Skeletal muscle cell (primary cell): ENCODE measurements at regions not wholly inside any gene's neighbourhood (a gene's known extent, or its start where the extent isn't known, plus 50 kb on each side); places are given as distances from the start of the nearest gene placed in this dataset.

Experiments used
- DNase-seq: peaks from one replicate; pipeline ENCODE4 v3.0.0-alpha.2; 2010; ENCODE audit warnings: low read depth
- H3K4me3 ChIP-seq: 2 replicates; pipeline ENCODE4 v1.5.1; 2011; ENCODE audit warnings: low read depth, mild to moderate bottlenecking, control low read depth, low read length, moderate library complexity

DNA sequence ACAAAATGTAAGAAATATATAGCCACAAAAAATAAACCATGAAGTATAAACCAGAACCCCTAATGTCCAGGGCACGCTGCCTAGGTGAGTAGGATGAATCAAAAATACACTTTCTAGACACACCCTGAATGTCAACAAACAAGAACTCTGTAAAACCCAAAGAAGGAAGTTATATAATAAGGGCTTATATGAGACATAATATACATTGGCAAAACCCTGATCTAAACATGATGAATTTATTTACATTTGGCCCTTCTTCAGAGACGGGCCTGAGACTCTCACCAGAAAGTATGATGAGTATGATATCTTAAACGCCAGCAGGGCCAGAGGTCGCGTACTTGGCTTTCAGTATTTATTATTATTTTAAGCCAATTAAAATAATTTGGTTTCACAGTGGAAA lies 125.1 kb upstream of the FST start:
- H3K4me3 ChIP-seq = no peak overlapping the region
- no peak for DNase-seq

DNA sequence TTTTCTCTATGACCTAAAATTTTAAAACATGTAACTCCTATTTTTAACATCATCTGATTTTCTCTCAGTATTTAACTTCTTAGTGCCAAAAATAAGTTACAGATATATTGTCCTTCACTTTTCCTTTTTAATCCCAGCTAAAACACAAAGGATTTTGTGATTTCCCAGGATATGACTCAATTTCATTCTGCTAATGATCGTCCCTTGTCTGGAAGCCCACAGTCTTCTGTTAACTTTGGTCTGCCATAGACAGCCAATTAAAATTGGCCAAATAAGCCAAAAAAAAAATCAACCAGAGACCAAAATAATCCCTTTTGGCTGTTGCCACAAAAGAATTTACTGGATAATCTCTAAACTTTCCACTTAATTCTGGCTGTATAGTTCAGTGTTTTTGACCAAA lies 124.5 kb upstream of the FST start:
- H3K4me3 ChIP-seq = no peak overlapping the region
- DNase-seq = no peak

DNA sequence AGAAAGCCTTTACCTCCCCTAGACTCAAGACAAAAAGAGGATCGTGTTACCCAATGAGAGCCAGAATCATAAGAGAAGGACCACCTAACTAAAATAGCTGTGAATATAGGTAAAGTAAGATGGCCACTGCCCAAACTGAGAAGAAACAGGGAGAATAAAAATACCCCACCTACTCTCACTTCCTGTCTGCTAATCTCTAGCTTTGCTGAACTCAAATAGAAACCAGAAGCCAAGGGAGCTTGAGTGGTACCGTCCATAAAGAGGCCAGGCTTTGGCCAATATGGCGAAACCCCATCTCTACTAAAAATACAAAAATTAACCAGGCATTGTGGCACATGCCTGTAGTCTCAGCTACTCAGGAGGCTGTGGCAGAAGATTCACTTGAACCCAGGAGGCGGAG lies 123.0 kb upstream of the FST start:
- DNase-seq = no peak
- no peak overlapping the region for H3K4me3 ChIP-seq

DNA sequence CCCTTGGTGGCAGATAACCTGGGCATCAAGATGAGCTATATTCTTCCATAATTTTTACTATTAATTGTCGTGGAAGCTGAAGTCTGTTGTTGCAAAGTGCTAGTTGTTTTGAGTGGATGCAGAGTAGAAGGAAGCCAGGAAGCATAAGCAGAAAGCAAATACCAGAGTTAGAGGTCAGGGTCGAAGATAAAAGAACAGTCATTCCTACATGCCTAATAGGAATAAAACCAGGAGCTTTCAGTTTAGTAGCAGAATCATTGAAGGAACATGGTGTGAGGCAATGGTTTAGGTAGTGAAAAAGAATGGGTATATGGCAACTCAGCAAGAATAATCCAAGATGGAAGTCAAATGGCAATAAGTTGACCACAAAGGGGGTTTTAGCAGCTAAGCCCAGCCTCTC lies 121.6 kb upstream of the FST start:
- DNase-seq = no peak
- no peak overlapping the region for H3K4me3 ChIP-seq

DNA sequence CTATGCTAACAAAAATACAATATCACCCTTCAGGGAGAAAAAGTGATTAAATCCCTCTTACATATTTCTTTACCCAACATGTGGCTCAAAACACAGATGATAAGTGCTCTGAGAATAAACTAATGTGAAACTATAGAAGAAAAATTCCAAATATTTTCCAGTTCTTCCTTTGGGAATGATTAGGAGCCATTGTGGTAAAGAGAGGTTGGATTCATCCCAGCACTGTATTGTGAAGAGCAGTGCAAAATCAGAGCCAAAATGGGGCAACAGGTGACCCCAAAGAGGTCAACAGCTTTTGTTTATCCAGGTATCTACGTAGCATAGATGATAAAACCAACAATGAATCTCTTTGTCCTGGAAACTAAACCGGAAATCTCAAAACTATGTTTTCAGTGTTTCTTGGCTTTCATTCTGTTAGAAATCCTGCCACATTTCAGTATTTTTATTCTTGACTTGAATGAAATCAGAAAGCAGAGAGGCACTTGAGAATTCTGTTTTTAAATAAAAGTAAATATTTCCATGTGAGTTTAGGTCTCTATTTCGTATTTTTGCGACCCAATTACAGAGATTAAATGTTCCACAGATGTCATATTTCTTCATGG lies 120.4 kb upstream of the FST start:
- no peak overlapping the region for H3K4me3 ChIP-seq
- no peak for DNase-seq

DNA sequence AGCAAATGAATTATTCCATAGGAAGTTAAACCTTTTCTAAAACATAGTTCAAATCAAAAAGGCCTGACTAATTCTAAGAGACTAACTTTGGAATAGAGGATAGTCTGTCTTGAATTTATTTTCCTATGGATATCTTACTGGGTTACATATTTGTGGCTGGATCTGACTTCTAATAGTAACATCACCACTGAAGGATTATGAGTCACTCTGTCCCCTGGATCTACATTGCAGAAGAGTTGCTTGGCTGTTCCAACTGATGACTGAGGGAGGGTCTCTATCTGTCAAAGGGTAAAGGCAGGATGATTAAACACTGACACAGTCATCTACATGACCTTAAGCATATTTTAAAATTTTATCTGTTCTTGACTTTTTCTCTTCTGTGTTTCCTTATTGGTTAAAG lies 119.6 kb upstream of the FST start:
- no peak overlapping the region for H3K4me3 ChIP-seq

DNA sequence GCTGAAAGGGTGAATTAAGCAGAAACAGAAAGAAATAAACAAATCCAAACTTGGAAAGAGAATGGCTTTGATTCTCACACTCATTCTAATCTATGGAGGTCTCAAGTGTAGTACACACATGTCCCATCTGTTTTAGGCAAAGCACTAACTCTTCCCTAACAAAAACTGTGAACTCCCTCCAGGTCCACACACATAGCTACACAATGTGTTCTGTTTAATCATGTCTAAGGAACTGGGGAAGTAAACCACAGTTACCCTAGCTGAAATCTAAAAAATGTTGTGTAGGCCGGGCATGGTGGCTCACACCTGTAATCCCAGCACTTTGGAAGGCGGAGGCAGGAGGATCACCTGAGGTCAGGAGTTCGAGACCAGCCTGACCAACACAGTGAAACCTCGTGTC lies 118.7 kb upstream of the FST start:
- no peak overlapping the region for H3K4me3 ChIP-seq
- no peak for DNase-seq

More for the DNA sequence above, 119.6 kb upstream of the FST start:
- DNase-seq = peak; percentile 81

DNA sequence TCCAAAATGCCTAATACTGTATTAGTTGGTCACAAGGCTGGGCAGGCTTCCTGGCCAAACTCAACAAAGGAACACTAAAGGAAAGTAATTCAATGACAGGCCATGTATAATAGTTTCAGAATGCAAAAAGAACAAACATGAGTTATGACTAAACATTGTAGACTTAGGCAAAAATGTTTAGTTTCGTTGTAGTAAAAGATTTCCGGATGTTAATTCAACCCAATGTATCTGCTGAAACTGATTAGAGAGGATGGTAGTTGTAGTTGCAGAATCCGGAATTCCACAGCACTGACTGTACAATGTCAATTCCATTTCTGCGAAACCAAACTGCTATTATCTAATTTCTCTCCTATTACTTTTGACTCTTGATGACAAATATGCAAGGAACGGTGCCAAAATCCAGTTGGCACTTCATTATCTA lies 117.9 kb upstream of the FST start:
- H3K4me3 ChIP-seq = no peak overlapping the region
- DNase-seq = peak; percentile 93

DNA sequence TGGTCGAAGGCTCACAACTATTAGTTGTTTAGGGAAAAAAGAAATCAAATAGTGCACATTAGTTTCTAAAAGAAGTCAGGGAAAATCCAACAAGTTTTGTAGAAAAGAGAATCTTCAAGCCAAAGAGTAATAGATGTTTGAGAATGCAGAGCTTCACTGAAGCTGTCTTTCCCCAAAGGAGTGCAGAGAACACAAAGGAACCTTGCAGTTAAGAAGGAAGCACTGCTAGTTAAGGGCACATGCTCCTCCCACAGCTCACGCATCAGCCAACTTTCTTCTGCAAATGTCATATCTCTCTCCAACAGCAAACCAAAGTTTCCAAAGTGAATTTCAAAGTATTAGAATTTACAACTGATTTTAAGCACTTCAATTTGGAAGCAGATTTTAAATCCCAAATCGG lies 116.4 kb upstream of the FST start:
- no peak overlapping the region for H3K4me3 ChIP-seq
- no peak for DNase-seq

DNA sequence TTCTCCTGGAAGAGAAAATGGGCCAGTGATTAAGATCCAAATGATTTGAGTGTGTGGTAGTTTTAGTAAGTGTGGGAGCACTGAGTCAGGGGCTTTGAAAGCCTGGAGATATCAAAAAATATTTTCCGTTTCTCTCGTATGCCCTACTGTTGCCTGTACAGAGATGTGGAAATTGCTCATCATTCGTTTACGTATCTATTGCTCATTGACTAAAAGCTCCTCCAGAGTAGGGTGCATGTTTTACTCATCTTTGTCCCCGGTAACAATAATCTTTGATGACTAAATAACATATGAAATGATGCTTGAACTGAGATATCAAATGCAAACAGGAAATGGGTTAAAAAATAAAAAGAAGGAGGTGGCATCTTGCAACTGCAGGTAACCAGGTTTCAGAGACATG lies 114.2 kb upstream of the FST start:
- no peak for DNase-seq
- H3K4me3 ChIP-seq = no peak overlapping the region

DNA sequence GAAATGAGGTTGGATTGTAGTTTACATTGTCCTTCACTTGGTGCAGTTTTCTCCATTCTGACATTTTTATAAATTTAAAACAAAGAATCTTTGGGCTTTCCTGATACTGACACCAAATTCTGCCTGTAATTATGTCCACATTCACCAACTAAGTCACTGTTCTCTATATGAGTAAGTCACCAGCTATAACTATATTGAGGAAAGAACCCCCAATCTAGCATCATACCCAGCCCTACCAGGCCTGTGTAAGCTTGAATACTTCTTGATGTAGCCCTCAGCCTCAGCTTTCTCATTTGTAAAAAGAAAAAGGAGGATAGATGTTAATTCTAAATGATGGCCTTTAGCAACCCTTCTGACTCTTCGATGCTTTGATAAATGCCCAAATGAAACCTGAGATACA lies 112.7 kb upstream of the FST start:
- H3K4me3 ChIP-seq = no peak overlapping the region
- no peak for DNase-seq

DNA sequence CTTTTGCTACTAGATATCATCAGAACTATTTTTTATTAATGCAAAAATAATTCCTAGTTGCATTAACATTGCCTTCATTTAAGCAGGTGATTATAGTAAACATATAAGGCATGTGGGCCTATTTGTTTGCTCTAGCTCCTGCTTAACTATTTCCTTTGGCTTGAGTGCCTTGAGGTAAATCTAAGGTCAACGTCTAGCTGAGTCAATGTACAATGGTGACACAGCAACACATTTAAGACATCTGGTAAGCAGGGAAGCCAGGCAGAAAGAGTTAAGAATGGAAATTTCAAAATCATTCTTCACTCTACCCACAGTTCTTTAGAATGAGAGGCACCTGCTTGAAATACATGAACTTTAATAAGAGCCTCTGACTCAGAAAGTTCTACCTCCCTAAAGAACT lies 111.9 kb upstream of the FST start:
- H3K4me3 ChIP-seq = no peak overlapping the region
- no peak for DNase-seq

DNA sequence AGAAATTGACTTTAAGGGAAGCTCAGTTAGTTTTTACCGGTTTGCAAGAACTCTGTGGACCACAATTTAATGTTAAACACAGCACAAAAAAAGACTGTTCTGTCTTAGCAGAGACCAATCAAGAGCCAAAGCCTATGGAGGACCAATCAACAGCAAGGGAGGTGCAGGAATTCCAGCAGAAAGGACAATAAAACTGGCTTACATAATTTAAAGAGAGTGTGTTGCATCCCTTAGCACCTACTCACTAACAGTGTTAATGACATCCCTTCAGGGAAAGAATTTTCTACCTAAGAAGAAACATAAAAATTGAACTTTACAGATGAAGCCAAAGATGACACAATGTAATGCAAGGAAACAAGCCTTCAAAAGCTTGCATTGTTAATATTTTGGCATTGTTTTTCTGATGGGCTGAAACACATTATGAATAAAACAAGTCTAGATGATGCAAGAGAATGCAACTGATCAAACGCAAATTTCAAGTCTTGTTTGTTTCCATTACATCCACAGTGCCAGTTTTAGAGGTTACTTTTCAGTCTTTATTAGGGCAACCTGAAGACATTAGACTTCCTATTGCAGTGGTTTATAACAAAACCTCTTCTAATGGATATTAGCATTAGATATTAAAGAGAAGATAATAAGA lies 111.3 kb upstream of the FST start:
- no peak overlapping the region for H3K4me3 ChIP-seq
- DNase-seq = no peak

DNA sequence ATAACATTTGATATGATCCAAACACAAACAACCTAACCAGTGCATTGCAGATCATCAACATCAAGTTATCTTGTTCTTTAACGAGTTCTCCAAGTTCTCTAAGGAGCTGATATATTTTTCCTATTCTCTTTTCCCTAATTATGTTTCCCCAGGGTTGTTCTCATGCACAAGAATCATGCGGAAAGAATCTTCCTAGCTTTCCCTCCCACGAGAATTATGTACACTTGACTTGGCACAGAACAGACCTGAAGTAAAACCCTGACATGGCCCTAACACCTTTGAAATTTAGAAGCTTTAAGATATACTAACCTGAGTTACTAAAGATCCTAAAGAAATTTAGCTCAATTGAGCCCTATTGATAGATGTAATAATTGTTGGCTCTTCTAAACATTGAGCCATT lies 110.7 kb upstream of the FST start:
- H3K4me3 ChIP-seq = no peak overlapping the region
- DNase-seq = no peak

DNA sequence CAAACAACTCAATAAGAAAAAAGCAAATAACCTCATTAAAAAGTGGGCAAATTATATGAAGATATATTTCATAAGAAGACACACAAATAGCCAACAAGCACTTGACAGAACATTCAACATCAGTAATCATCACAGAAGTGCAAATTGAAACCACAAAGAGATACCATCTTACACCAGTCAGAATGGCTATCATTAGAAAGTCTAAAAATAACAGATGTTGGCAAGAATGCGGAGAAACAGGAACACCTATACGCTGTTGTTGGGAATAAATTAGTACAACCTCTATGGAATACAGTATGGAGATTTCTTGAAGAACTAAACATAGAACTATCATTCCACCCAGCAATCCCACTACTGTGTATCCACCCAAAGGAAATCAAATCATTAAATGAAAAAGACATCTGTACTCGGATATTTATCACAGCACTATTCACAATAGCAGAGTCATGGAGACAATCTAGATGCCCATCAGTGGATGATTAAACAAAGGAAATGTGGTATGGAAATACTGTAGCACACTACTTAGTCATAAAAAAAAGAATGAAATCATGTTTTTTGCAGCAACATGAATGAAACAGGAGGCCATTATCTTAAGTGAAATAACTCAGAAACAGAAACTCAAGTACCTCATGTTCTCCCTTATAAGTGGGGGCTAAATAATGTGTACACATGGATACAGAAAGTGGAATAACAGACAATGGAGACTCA lies 106.8 kb upstream of the FST start:
- DNase-seq = no peak
- no peak overlapping the region for H3K4me3 ChIP-seq

DNA sequence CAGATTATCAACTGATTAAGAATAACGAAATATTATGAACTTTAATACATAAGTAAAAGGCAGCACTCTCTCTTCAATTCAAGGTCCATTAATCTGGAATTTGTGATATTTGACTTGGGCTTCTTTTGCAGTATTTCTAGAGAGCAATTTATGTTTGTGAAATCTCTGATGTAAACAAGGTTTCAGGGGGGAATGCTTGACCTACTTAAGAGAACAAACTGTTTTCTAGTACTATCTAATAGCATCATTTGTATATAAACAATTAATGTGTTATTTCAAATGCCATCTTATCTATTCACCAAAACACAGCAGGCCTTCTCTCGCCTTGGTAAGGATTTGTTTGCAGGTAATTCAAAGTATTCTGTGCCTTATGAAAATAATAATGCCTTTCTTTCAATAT lies 103.6 kb upstream of the FST start:
- DNase-seq = no peak
- no peak overlapping the region for H3K4me3 ChIP-seq

DNA sequence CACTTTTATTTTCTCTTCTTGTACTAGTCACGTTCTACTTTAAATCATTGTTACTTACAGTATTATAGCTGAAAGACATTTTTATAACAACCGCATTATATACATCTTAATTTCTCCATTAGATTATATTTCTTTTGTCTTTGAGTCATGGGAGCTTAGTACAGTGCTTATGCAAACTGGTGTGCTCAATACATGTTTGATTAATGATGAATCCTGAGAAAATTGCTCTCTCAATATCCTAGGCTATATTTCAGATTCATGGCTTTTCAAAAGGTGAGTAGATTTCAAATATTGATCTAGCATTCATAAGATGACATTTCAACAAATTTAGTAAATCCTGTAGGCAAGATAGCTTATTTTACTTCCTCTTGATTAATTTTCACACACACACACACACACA lies 102.2 kb upstream of the FST start:
- H3K4me3 ChIP-seq = no peak overlapping the region
- DNase-seq = no peak

DNA sequence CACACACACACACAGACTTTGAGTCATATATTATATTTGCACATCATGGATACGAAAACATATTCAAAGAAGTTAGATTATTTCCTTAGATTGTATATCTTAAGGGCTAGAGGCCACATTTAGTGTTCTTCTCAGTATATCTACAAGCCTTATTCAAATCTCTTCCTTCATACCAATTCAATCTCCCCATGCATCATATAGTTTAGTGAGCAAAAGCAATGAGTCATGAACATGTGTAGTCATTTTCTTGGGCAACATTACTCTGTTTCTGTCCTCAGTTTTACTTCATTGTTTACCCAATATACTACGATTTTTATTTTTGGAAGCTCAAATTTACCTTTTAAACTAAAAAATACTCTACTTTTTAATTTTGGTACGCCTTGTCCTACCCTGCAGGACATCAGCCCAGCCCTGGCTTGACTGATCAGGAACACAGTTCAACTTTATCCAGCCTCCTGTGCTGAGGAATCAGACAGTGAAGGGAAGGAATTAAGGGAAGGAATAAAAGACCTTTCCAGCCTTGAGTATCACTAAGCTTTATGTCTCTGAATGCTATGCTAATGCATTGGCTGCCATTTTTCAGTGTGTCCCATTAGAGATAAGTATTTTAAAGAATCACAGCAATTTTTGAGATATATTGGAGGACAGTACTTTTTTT lies 101.7 kb upstream of the FST start:
- no peak overlapping the region for H3K4me3 ChIP-seq
- DNase-seq = peak; percentile 64

DNA sequence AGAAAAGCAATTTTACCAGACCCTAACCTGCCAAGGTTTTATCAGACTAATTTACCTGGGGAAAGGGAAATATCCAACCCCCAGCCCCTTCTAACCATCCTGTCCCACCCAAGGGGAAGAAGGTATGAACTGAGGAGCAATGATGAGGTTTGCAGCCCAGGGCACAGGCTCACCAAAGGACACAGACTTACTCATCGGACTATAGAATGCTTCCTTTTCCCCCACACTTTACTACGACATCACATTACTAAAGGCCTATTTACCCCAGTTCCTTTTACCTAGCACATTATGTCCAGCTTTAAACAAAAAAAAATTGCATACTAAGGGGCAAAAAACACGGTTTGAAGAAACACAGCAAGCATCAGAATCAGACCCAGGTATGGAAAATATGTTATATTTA lies 94.1 kb upstream of the FST start:
- no peak for DNase-seq
- no peak overlapping the region for H3K4me3 ChIP-seq

DNA sequence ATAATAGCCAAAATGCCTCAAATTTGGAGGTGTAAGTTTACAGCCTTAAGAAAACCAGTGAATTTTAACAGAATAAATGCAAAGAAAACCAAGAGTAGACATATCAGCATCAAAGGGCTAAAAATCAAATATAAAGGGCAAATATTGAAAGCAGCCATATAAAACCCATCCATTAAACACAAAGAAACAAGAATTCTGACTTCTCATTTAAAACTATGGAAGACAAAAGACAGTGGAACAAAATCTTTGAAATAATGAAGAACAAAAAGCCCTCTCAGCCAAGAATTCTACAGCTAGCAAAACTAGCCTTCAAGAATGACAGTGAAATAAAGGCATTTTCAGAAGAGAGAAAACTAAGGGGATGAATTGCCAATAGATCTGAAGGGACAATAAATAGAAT lies 91.3 kb upstream of the FST start:
- no peak overlapping the region for H3K4me3 ChIP-seq
- DNase-seq = no peak

DNA sequence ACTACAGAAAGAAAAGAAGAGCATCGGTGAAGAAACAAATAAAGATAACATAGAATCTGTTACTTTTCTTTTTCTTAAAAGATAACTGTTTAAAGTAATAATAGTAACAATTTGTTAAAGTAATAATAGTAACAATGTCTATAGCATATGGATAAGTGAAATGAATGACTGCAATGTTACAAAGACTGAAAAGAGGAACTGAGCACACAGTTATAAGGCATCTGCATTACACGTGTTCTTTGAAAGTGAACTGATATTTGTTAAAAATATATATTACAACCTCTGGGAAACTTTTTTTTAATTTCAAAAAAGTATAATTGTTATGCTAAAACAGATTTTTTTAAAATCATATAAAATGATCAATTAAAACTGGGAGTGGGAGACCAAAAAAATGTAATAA lies 88.4 kb upstream of the FST start:
- no peak for DNase-seq
- H3K4me3 ChIP-seq = no peak overlapping the region
